H1 (cell line): ENCODE measurements at regions not wholly inside any gene's neighbourhood (a gene's known extent, or its start where the extent isn't known, plus 50 kb on each side); places are given as distances from the start of the nearest gene placed in this dataset.

Experiments
- CTCF ChIA-PET: fragments of 300-600 bp; sonication (Branson Sonifier 250); formaldehyde crosslinking; loops from one replicate; lab custom pipeline; 2021; ENCODE audit not compliant: partially characterized antibody; lab: Charles Lee
- POLR2A ChIA-PET: fragments of 300-600 bp; sonication (Branson Sonifier 250); formaldehyde crosslinking; loops from one replicate; lab custom pipeline; 2021; ENCODE audit warnings: inconsistent platforms; ENCODE audit not compliant: partially characterized antibody; lab: Charles Lee
- DNase-seq, 2 experiments: peaks; one replicate each; pipeline versions ENCODE4 v3.0.0 to v3.0.0-alpha.2; 2010 to 2022; ENCODE audit warnings: low spot score in 2 of 2, low read depth in 1 of 2, mixed read lengths in 1 of 2
- FAIRE-seq: peaks from 2 replicates; lab custom pipeline; 2011; peaks lifted over from hg19 to GRCh38; lab: Jason Lieb, UNC
- H2AFZ ChIP-seq: 2 replicates; pipeline ENCODE4 v1.8.1; 2012; ENCODE audit warnings: low read length, inconsistent platforms
- H2AK5ac ChIP-seq: 2 replicates; pipeline ENCODE4 v1.6.1; 2013; ENCODE audit warnings: low read depth, low read length
- H2BK120ac ChIP-seq: replicated peaks from 2 replicates; pipeline ENCODE3; 2013; ENCODE audit warnings: low read depth, low read length, inconsistent platforms
- H2BK12ac ChIP-seq: 2 replicates; pipeline ENCODE4 v1.6.1; 2013; ENCODE audit warnings: low read depth, low read length
- H2BK15ac ChIP-seq: 2 replicates; pipeline ENCODE4 v1.6.1; 2013; ENCODE audit warnings: low read length
- H2BK20ac ChIP-seq: 2 replicates; pipeline ENCODE4 v1.6.1; 2013; ENCODE audit warnings: low read length
- H2BK5ac ChIP-seq: 2 replicates; pipeline ENCODE4 v1.6.1; 2013; ENCODE audit warnings: low read depth, low read length
- H3K14ac ChIP-seq: 2 replicates; pipeline ENCODE4 v1.6.1; 2013; ENCODE audit warnings: inconsistent platforms; ENCODE audit not compliant: insufficient read length
- H3K18ac ChIP-seq: 2 replicates; pipeline ENCODE4 v1.6.1; 2013; ENCODE audit warnings: low read length; ENCODE audit errors: extremely low read depth
- H3K23ac ChIP-seq: 2 replicates; pipeline ENCODE4 v1.6.1; 2013; ENCODE audit warnings: inconsistent platforms; ENCODE audit not compliant: insufficient read length
- H3K23me2 ChIP-seq: 2 replicates; pipeline ENCODE4 v1.6.1; 2013; ENCODE audit warnings: low read depth, low read length
- H3K27ac ChIP-seq: 2 replicates; pipeline ENCODE4 v1.6.1; 2011; ENCODE audit warnings: low read depth, low read length, inconsistent platforms
- H3K27me3 ChIP-seq, 4 experiments: replicated peaks in 1 of 4; 1 replicate in 1 of 4; 2 replicates in 3 of 4; pipeline versions ENCODE4 v1.6.1 to v1.8.1; 2011 to 2013; ENCODE audit warnings: low read length in 3 of 4, mild to moderate bottlenecking in 3 of 4, inconsistent platforms in 2 of 4, mixed read lengths in 2 of 4, moderate library complexity in 1 of 4; ENCODE audit not compliant: control insufficient read depth in 3 of 4, insufficient read depth in 3 of 4; ENCODE audit errors: extremely low read depth in 1 of 4
- H3K36me3 ChIP-seq, 4 experiments: 2 replicates each; pipeline versions ENCODE4 v1.6.1 to v1.8.1; 2011 to 2013; ENCODE audit warnings: mild to moderate bottlenecking in 4 of 4, low read length in 3 of 4, moderate library complexity in 2 of 4, control low read depth in 1 of 4, inconsistent platforms in 1 of 4; ENCODE audit not compliant: insufficient read depth in 4 of 4, control insufficient read depth in 2 of 4
- H3K4ac ChIP-seq: replicated peaks from 2 replicates; pipeline ENCODE3; 2013; ENCODE audit warnings: low read length, low read depth, mixed read lengths, inconsistent platforms; ENCODE audit not compliant: insufficient read length
- H3K4me1 ChIP-seq, 4 experiments: replicated peaks in 1 of 4; 1 replicate in 1 of 4; 2 replicates in 3 of 4; pipeline versions ENCODE4 v1.6.1 to v1.8.1; 2011 to 2013; ENCODE audit warnings: low read length in 3 of 4, inconsistent platforms in 2 of 4, mixed read lengths in 1 of 4; ENCODE audit not compliant: insufficient read depth in 4 of 4, control insufficient read depth in 3 of 4
- H3K4me2 ChIP-seq, 2 experiments: 2 replicates each; pipeline versions ENCODE4 v1.6.1 to v1.8.1; 2011 to 2013; ENCODE audit warnings: low read depth in 2 of 2, low read length in 2 of 2, control low read depth in 1 of 2, inconsistent platforms in 1 of 2, mild to moderate bottlenecking in 1 of 2; ENCODE audit not compliant: insufficient read depth in 1 of 2
- H3K4me3 ChIP-seq, 4 experiments: fragments of 200-600, 300-600 bp in 1 of 4; sonication (generic), shearing (Covaris generic), sonication (Bioruptor Twin) in 1 of 4; 2 replicates each; pipeline versions ENCODE4 v1.5.1 to v1.8.1; 2011 to 2016; ENCODE audit warnings: low read length in 4 of 4, low read depth in 3 of 4, control low read depth in 2 of 4, inconsistent platforms in 2 of 4, mild to moderate bottlenecking in 2 of 4, mixed read lengths in 1 of 4, moderate library complexity in 1 of 4; ENCODE audit not compliant: insufficient read depth in 2 of 4; ENCODE audit errors: extremely low read depth in 1 of 4
- H3K56ac ChIP-seq: replicated peaks from 2 replicates; pipeline ENCODE3; 2013; ENCODE audit warnings: low read depth, mild to moderate bottlenecking, mixed read lengths, low read length, inconsistent platforms; ENCODE audit not compliant: insufficient read length
- H3K79me1 ChIP-seq: 2 replicates; pipeline ENCODE4 v1.6.1; 2013; ENCODE audit warnings: low read depth, low read length, control low read depth
- H3K79me2 ChIP-seq, 2 experiments: 2 replicates each; pipeline versions ENCODE4 v1.6.1 to v1.8.1; 2012 to 2013; ENCODE audit warnings: low read length in 2 of 2, mild to moderate bottlenecking in 2 of 2, inconsistent platforms in 1 of 2; ENCODE audit not compliant: insufficient read depth in 2 of 2, control insufficient read depth in 1 of 2
- H3K9ac ChIP-seq, 4 experiments: replicated peaks in 1 of 4; 1 replicate in 1 of 4; 2 replicates in 3 of 4; pipeline versions ENCODE4 v1.6.1 to v1.8.1; 2011 to 2013; ENCODE audit warnings: low read depth in 3 of 4, low read length in 3 of 4, control low read depth in 2 of 4, mild to moderate bottlenecking in 2 of 4, moderate library complexity in 2 of 4, inconsistent platforms in 1 of 4; ENCODE audit errors: extremely low read depth in 1 of 4
- H3K9me3 ChIP-seq, 2 experiments: 2 replicates each; pipeline versions ENCODE4 v1.6.1 to v1.8.1; 2012 to 2013; ENCODE audit warnings: mild to moderate bottlenecking in 2 of 2, moderate library complexity in 2 of 2, control low read depth in 1 of 2, inconsistent platforms in 1 of 2, low read depth in 1 of 2, low read length in 1 of 2, mixed read lengths in 1 of 2; ENCODE audit not compliant: insufficient read depth in 2 of 2
- H4K20me1 ChIP-seq, 2 experiments: replicated peaks in 1 of 2; 2 replicates each; pipeline versions ENCODE3 to v1.8.1; 2011 to 2013; ENCODE audit warnings: inconsistent platforms in 2 of 2, low read length in 2 of 2, mild to moderate bottlenecking in 1 of 2; ENCODE audit not compliant: insufficient read depth in 2 of 2, control insufficient read depth in 1 of 2
- H4K5ac ChIP-seq: 2 replicates; pipeline ENCODE4 v1.6.1; 2013; ENCODE audit warnings: low read length, low read depth, mixed read lengths, inconsistent platforms; ENCODE audit not compliant: insufficient read length
- H4K8ac ChIP-seq: 2 replicates; pipeline ENCODE4 v1.8.0; 2013; ENCODE audit warnings: mild to moderate bottlenecking, moderate library complexity, low read length, inconsistent platforms; ENCODE audit not compliant: insufficient read depth; ENCODE audit errors: extremely low read depth
- H4K91ac ChIP-seq: replicated peaks from 2 replicates; pipeline ENCODE3; 2013; ENCODE audit warnings: low read length, mixed read lengths, inconsistent platforms; ENCODE audit not compliant: insufficient read length
- ASH2L ChIP-seq: fragments of 200-600, 300-600 bp; sonication (generic); IDR thresholded peaks from one replicate; pipeline ENCODE4 v1.7.1; 2017; ENCODE audit warnings: low read length
- MAX ChIP-seq: IDR thresholded peaks from 2 replicates; pipeline ENCODE4 v1.6.1; 2012; ENCODE audit warnings: inconsistent platforms
- POLR2A ChIP-seq, 2 experiments: IDR thresholded peaks; 1 replicate in 1 of 2; 2 replicates in 1 of 2; pipeline ENCODE4 v1.6.1; 2011; ENCODE audit warnings: low read depth in 2 of 2, low read length in 2 of 2, mild to moderate bottlenecking in 2 of 2; ENCODE audit errors: control extremely low read depth in 1 of 2
- POLR2AphosphoS5 ChIP-seq: IDR thresholded peaks from 2 replicates; pipeline ENCODE4 v1.6.1; 2011; ENCODE audit warnings: low read depth, low read length
- WGBS, 2 experiments: shearing (Covaris generic) in 1 of 2; methylation state at CpG; one replicate each; pipeline versions ENCODE4 v1.1.6 to v1.1.7; 2013 to 2015; ENCODE audit warnings: low lambda C conversion rate in 2 of 2, mixed read lengths in 2 of 2, inconsistent platforms in 1 of 2, low coverage in 1 of 2, missing lambda C conversion rate in 1 of 2; ENCODE audit not compliant: insufficient replicate concordance in 2 of 2, insufficient coverage in 1 of 2, insufficient read length in 1 of 2; ENCODE audit errors: extremely low coverage in 1 of 2, missing lambda C conversion rate in 1 of 2; 5-methylcytosine and 5-hydroxymethylcytosine counted together

- no peak overlapping the region for H3K56ac ChIP-seq
- H3K4me1 ChIP-seq = peaks cover 0 to 3% (median 0%) of the 10 kb centered on the region in 4 experiments; a peak in 1 of 7 replicates
- H4K5ac ChIP-seq = peak overlapping the region; percentile 36
- ChIA-PET CTCF (interaction anchor here (0.8 kb wide), 1 partner anchor 36 kb away, joined by 3 read pairs; no protein-coding TSS in a partner anchor), POLR2A (interaction anchor here (0.6 to 15.8 kb wide), 19 partner anchors 8 to 1809 kb away, joined by 3 to 2035 read pairs (median 18); a partner anchor contains a TSS)
- no peak overlapping the region for H3K23ac ChIP-seq
- no peak overlapping the region for H3K18ac ChIP-seq
- peak overlapping the region; percentile 53; the same call in 1 of the 2 replicates for H2BK20ac ChIP-seq
- no peak overlapping the region for H2AK5ac ChIP-seq
- H3K36me3 ChIP-seq = peaks cover 0 to 13% (median 5%) of the 10 kb centered on the region in 4 experiments; a peak in 4 of 8 replicates
- H2BK5ac ChIP-seq = no peak overlapping the region; the same call in 1 of the 2 replicates
- H4K20me1 ChIP-seq = no peaks in the 10 kb centered on the region
- H3K27ac ChIP-seq = peak overlapping the region; percentile 11; the same call in 1 of the 2 replicates
- no peak overlapping the region; the same call in 1 of the 2 replicates for H2BK15ac ChIP-seq
- H3K14ac ChIP-seq = no peak overlapping the region
- H4K8ac ChIP-seq = no peak overlapping the region; the same call in 1 of the 2 replicates
- H3K4me3 ChIP-seq = peak overlapping the region in 3 of 4 experiments; percentile 78 to 93 (median 89); a peak in 7 of 8 replicates
- peak overlapping the region; percentile 69 to 82 for H3K4me2 ChIP-seq
- DNase-seq (no peak), FAIRE-seq (no peak)
- TF ChIP-seq POLR2AphosphoS5 = peak; percentile 58
- no peak for TF ChIP-seq ASH2L
- no peak for TF ChIP-seq MAX
- peak; percentile 23 to 84; a peak in 2 of 3 replicates for TF ChIP-seq POLR2A (IDR thresholded peaks at IDR 0.05; ENCODE audit: control extremely low read depth in 1 of 2, low read depth in 2 of 2, low read length in 2 of 2)
- H3K4ac ChIP-seq = no peak overlapping the region
- H4K91ac ChIP-seq = no peak overlapping the region
- peak overlapping the region; percentile 81 to 98 (median 98); a peak in 5 of 7 replicates for H3K9ac ChIP-seq
- peak overlapping the region; percentile 22; the same call in 1 of the 2 replicates for H2BK12ac ChIP-seq
- peaks cover 8 to 13% of the 10 kb centered on the region in 2 experiments; a peak in 3 of 4 replicates for H3K9me3 ChIP-seq
- H2AFZ ChIP-seq = no peak overlapping the region
- WGBS, 2 experiments = 88% methylated on average over 9 of the region's 9 CpGs; no CpG with 5 or more reads in 1 of the 2 experiments
- H2BK120ac ChIP-seq = peak overlapping the region; percentile 43
- H3K79me2 ChIP-seq = no peaks in the 10 kb centered on the region; a peak in 1 of 4 replicates
- H3K23me2 ChIP-seq = peaks cover 7% of the 10 kb centered on the region; the same call in 1 of the 2 replicates
- H3K27me3 ChIP-seq = no peaks in the 10 kb centered on the region
- H3K79me1 ChIP-seq = no peaks in the 10 kb centered on the region
These were observed 82.6 kb downstream of the OR2B2 start for GRCh38 chr6:27829453-27830211.
